OCI-LY7 (cell line): ENCODE measurements at regions not wholly inside any gene's neighbourhood (a gene's known extent, or its start where the extent isn't known, plus 50 kb on each side); places are given as distances from the start of the nearest gene placed in this dataset.

ENCODE experiments used
- CTCF ChIP-seq: fragments of 200-600 bp; sonication (generic); conservative IDR thresholded peaks from 2 replicates; pipeline ENCODE4 v1.5.1; 2014; ENCODE audit warnings: mild to moderate bottlenecking, antibody characterized with exemption, low read length, moderate library complexity, mixed read lengths
- EZH2phosphoT487 ChIP-seq: fragments of 200-600 bp; sonication (generic); IDR thresholded peaks from 2 replicates; pipeline ENCODE4 v1.6.1; 2018; ENCODE audit warnings: low read depth, borderline replicate concordance, mild to moderate bottlenecking, mixed run types, antibody characterized with exemption, low read length, moderate library complexity, mixed read lengths

GRCh38 chr2:122651780-122652179 is 896.3 kb downstream of the TSN start:
- TF ChIP-seq CTCF, result no peak
- no peak for TF ChIP-seq EZH2phosphoT487
